HG02610 (cell line): ENCODE measurements at regions not wholly inside any gene's neighbourhood (a gene's known extent, or its start where the extent isn't known, plus 50 kb on each side); places are given as distances from the start of the nearest gene placed in this dataset.

Experiments
- ATAC-seq: cut with Tn5 transposase; IDR thresholded peaks from one replicate; pipeline ENCODE4 v1.9.1; 2021; ENCODE audit warnings: mild to moderate bottlenecking, moderate library complexity; ENCODE audit not compliant: unreplicated experiment

- no peak for ATAC-seq
These were observed 351.9 kb downstream of the C16orf95 start for GRCh38 chr16:86965331-86965730.

GRCh38 chr16:86965840-86966550 is 351.2 kb downstream of the C16orf95 start:
- ATAC-seq: no peak

- no peak for ATAC-seq
These were observed 350.4 kb downstream of the C16orf95 start for GRCh38 chr16:86966777-86967176.

- ATAC-seq: no peak
These were observed 348.3 kb downstream of the C16orf95 start for GRCh38 chr16:86968866-86969265.

GRCh38 chr16:86969716-86970115 is 347.5 kb downstream of the C16orf95 start:
- ATAC-seq: no peak

- no peak for ATAC-seq
These were observed 346.9 kb downstream of the C16orf95 start for GRCh38 chr16:86970279-86970678.

GRCh38 chr16:86970726-86971125 is 346.5 kb downstream of the C16orf95 start:
- ATAC-seq: no peak

GRCh38 chr16:86971251-86971650 is 345.9 kb downstream of the C16orf95 start:
- no peak for ATAC-seq

GRCh38 chr16:86974120-86974519 is 343.1 kb downstream of the C16orf95 start:
- no peak for ATAC-seq

GRCh38 chr16:86975445-86975844 is 341.7 kb downstream of the C16orf95 start:
- no peak for ATAC-seq

- ATAC-seq: no peak
These were observed 340.0 kb downstream of the C16orf95 start for GRCh38 chr16:86977076-86977676.

- ATAC-seq: no peak
These were observed 338.7 kb downstream of the C16orf95 start for GRCh38 chr16:86978445-86979030.

- ATAC-seq: no peak
These were observed 338.1 kb downstream of the C16orf95 start for GRCh38 chr16:86979061-86979460.

- ATAC-seq: no peak
These were observed 337.1 kb downstream of the C16orf95 start for GRCh38 chr16:86979984-86980553.

GRCh38 chr16:86980644-86981043 is 336.5 kb downstream of the C16orf95 start:
- no peak for ATAC-seq

GRCh38 chr16:86982347-86982596 is 334.9 kb downstream of the C16orf95 start:
- no peak for ATAC-seq

GRCh38 chr16:86982912-86983311 is 334.3 kb downstream of the C16orf95 start:
- ATAC-seq: no peak

GRCh38 chr16:86983621-86984020 is 333.6 kb downstream of the C16orf95 start:
- ATAC-seq: no peak

- no peak for ATAC-seq
These were observed 332.8 kb downstream of the C16orf95 start for GRCh38 chr16:86984343-86984742.

- ATAC-seq: no peak
These were observed 332.1 kb downstream of the C16orf95 start for GRCh38 chr16:86984991-86985647.

GRCh38 chr16:86985648-86986015 is 331.6 kb downstream of the C16orf95 start:
- ATAC-seq: no peak

GRCh38 chr16:86986136-86986535 is 331.1 kb downstream of the C16orf95 start:
- no peak for ATAC-seq
